GM10248 (cell line): ENCODE measurements at regions not wholly inside any gene's neighbourhood (a gene's known extent, or its start where the extent isn't known, plus 50 kb on each side); places are given as distances from the start of the nearest gene placed in this dataset.

Experiments used
- CTCF ChIA-PET: fragments of 300-600 bp; sonication (Branson Sonifier 250); formaldehyde crosslinking; extraction: SDS; loops from one replicate; lab custom pipeline; 2021; ENCODE audit warnings: antibody characterized with exemption; lab: Yijun Ruan, JAX
- POLR2A ChIA-PET: fragments of 350-650 bp; sonication (Branson Sonifier 250); formaldehyde crosslinking; extraction: SDS; loops from one replicate; lab custom pipeline; 2020; ENCODE audit warnings: antibody characterized with exemption; lab: Yijun Ruan, JAX
- DNase-seq: peaks from one replicate; pipeline ENCODE4 v3.0.0; 2012; ENCODE audit errors: extremely low spot score
- CTCF ChIP-seq: IDR thresholded peaks from 2 replicates; pipeline ENCODE4 v1.5.1; 2012; ENCODE audit warnings: mild to moderate bottlenecking, low read depth; ENCODE audit errors: extremely low read depth, missing control alignments, control extremely low read depth

GRCh38 chr11:26901162-26901561 is 92.8 kb upstream of the FIBIN start:
- TF ChIP-seq CTCF: no peak
- DNase-seq: no peak

GRCh38 chr11:26904132-26904531 is 89.8 kb upstream of the FIBIN start:
- DNase-seq: no peak
- POLR2A ChIA-PET: no interaction called here
- TF ChIP-seq CTCF: no peak
- CTCF ChIA-PET: no interaction called here

More at GRCh38 chr11:26901162-26901561, 92.8 kb upstream of the FIBIN start:
- ChIA-PET POLR2A (no interaction called here), CTCF (no interaction called here)

- DNase-seq: no peak
- ChIA-PET CTCF (no interaction called here), POLR2A (no interaction called here)
- no peak for TF ChIP-seq CTCF
These were observed 89.1 kb upstream of the FIBIN start for GRCh38 chr11:26904801-26905200.

- ChIA-PET CTCF (no interaction called here), POLR2A (no interaction called here)
- no peak for DNase-seq
- TF ChIP-seq CTCF: no peak
These were observed 88.5 kb upstream of the FIBIN start for GRCh38 chr11:26905368-26905767.

GRCh38 chr11:26909515-26909914 is 84.4 kb upstream of the FIBIN start:
- POLR2A ChIA-PET: no interaction called here

GRCh38 chr11:26909991-26910591 is 83.8 kb upstream of the FIBIN start:
- DNase-seq: no peak
- no peak for TF ChIP-seq CTCF
- ChIA-PET CTCF (interaction anchor here (1.5 kb wide), 1 partner anchor 30 kb away, joined by 3 read pairs; no protein-coding TSS in a partner anchor), POLR2A (no interaction called here)

More at GRCh38 chr11:26909515-26909914, 84.4 kb upstream of the FIBIN start:
- DNase-seq: no peak
- CTCF ChIA-PET: interaction anchor here (1.5 kb wide), 1 partner anchor 31 kb away, joined by 3 read pairs; no protein-coding TSS in a partner anchor
- TF ChIP-seq CTCF: no peak
